Activated CD4-positive, CD25-positive, alpha-beta regulatory T cell treated with anti-CD3 and anti-CD28 coated beads, Interleukin-2, amount 50 U/mL, for 24 hours (primary cell): ENCODE measurements at regions not wholly inside any gene's neighbourhood (a gene's known extent, or its start where the extent isn't known, plus 50 kb on each side); places are given as distances from the start of the nearest gene placed in this dataset.
"Not testable (repeated sequence)": the region's sequence is repeated elsewhere in the genome, so short reads cannot be mapped to it uniquely, and the experiment has no call there.

Source experiments
- ATAC-seq, 2 donors: fragments of 150-1000 bp; cut with Tn5 transposase; one replicate each; pipeline ENCODE4 v1.10.0; 2021; ENCODE audit warnings: mild to moderate bottlenecking in 1 of 2, moderate library complexity in 1 of 2

- ATAC-seq: no peak
Measured at GRCh38 chr6:139470997-139471396, 96.5 kb upstream of the CITED2 start.

GRCh38 chr6:139468178-139468819, 93.9 kb upstream of the CITED2 start:
- no peak for ATAC-seq

GRCh38 chr6:139457476-139457875, 83.0 kb upstream of the CITED2 start:
- ATAC-seq: no peak

GRCh38 chr6:139452148-139452876, 77.9 kb upstream of the CITED2 start:
- ATAC-seq: no peak

- no peak for ATAC-seq
Measured at GRCh38 chr6:139449611-139450000, 75.2 kb upstream of the CITED2 start.

- no peak for ATAC-seq
Measured at GRCh38 chr6:139448998-139449610, 74.7 kb upstream of the CITED2 start.

GRCh38 chr6:139448051-139448649, 73.7 kb upstream of the CITED2 start:
- no peak for ATAC-seq

GRCh38 chr6:139447656-139447975, 73.2 kb upstream of the CITED2 start:
- no peak for ATAC-seq

GRCh38 chr6:139446768-139447655, 72.6 kb upstream of the CITED2 start:
- ATAC-seq: no peak

GRCh38 chr6:139446138-139446715, 71.8 kb upstream of the CITED2 start:
- no peak for ATAC-seq

GRCh38 chr6:139444273-139444787, 69.9 kb upstream of the CITED2 start:
- not testable (repeated sequence) for ATAC-seq

- no peak for ATAC-seq
Measured at GRCh38 chr6:139443231-139444112, 69.0 kb upstream of the CITED2 start.

- no peak for ATAC-seq
Measured at GRCh38 chr6:139442188-139442671, 67.8 kb upstream of the CITED2 start.

GRCh38 chr6:139439349-139439748, 64.9 kb upstream of the CITED2 start:
- ATAC-seq: no peak

GRCh38 chr6:139438775-139439174, 64.3 kb upstream of the CITED2 start:
- ATAC-seq: no peak

GRCh38 chr6:139436957-139437348, 62.5 kb upstream of the CITED2 start:
- no peak for ATAC-seq

GRCh38 chr6:139436200-139436956, 61.9 kb upstream of the CITED2 start:
- ATAC-seq: no peak

- ATAC-seq: no peak
Measured at GRCh38 chr6:139433631-139434419, 59.4 kb upstream of the CITED2 start.

- ATAC-seq: no peak
Measured at GRCh38 chr6:139431602-139431956, 57.1 kb upstream of the CITED2 start.
